Loucy (cell line): ENCODE measurements at regions not wholly inside any gene's neighbourhood (a gene's known extent, or its start where the extent isn't known, plus 50 kb on each side); places are given as distances from the start of the nearest gene placed in this dataset.

Experiments used
- H2AFZ ChIP-seq: fragments of 200-600 bp; sonication (generic); 2 replicates; pipeline ENCODE4 v1.6.0; 2016; ENCODE audit warnings: antibody characterized with exemption, mild to moderate bottlenecking, low read length, moderate library complexity
- H3F3A ChIP-seq: fragments of 200-600 bp; 2 replicates; pipeline ENCODE4 v1.6.0; 2016; ENCODE audit warnings: antibody characterized with exemption, low read depth, mild to moderate bottlenecking
- H3K27me3 ChIP-seq: fragments of 200-600 bp; sonication (generic); 2 replicates; pipeline ENCODE4 v1.6.1; 2014; ENCODE audit warnings: low read length, mild to moderate bottlenecking; ENCODE audit not compliant: insufficient read depth, poor library complexity, severe bottlenecking
- H3K36me3 ChIP-seq: fragments of 200-600 bp; sonication (generic); 2 replicates; pipeline ENCODE4 v1.6.1; 2016; ENCODE audit warnings: low read length; ENCODE audit not compliant: insufficient read depth
- H3K4me1 ChIP-seq: fragments of 200-600 bp; sonication (generic); 2 replicates; pipeline ENCODE4 v1.5.1; 2014; ENCODE audit warnings: low read length, mild to moderate bottlenecking; ENCODE audit not compliant: insufficient read depth, poor library complexity, severe bottlenecking
- H3K4me2 ChIP-seq: fragments of 200-600 bp; sonication (generic); 2 replicates; pipeline ENCODE4 v1.6.0; 2014; ENCODE audit warnings: antibody characterized with exemption, low read length, low read depth, mild to moderate bottlenecking; ENCODE audit not compliant: poor library complexity, severe bottlenecking
- H3K4me3 ChIP-seq: fragments of 200-600 bp; sonication (generic); 2 replicates; pipeline ENCODE4 v1.5.1; 2014; ENCODE audit warnings: low read length, mild to moderate bottlenecking, mixed read lengths; ENCODE audit not compliant: poor library complexity, severe bottlenecking
- H3K79me2 ChIP-seq: fragments of 200-600 bp; sonication (generic); 2 replicates; pipeline ENCODE4 v1.6.1; 2014; ENCODE audit warnings: low read length; ENCODE audit not compliant: insufficient read depth
- H3K9ac ChIP-seq: fragments of 200-600 bp; sonication (generic); 2 replicates; pipeline ENCODE4 v1.6.0; 2014; ENCODE audit warnings: mild to moderate bottlenecking, low read depth, low read length, moderate library complexity; ENCODE audit not compliant: poor library complexity, severe bottlenecking
- H3K9me2 ChIP-seq: fragments of 200-600 bp; sonication (generic); replicated peaks from 2 replicates; pipeline ENCODE4 v1.6.1; 2016; ENCODE audit warnings: low read depth, low read length, mixed read lengths
- H3K9me3 ChIP-seq: fragments of 200-600 bp; sonication (generic); 2 replicates; pipeline ENCODE4 v1.6.1; 2014; ENCODE audit warnings: mild to moderate bottlenecking, antibody characterized with exemption, low read length, low read depth; ENCODE audit not compliant: insufficient read depth
- H4K20me1 ChIP-seq: fragments of 200-600 bp; sonication (generic); 2 replicates; pipeline ENCODE4 v1.6.0; 2014; ENCODE audit warnings: antibody characterized with exemption, low read length, mild to moderate bottlenecking; ENCODE audit not compliant: insufficient read depth, poor library complexity, severe bottlenecking
- EZH2phosphoT487 ChIP-seq: fragments of 200-600 bp; IDR thresholded peaks from 2 replicates; pipeline ENCODE4 v1.6.1; 2018; ENCODE audit warnings: antibody characterized with exemption, mild to moderate bottlenecking, moderate library complexity, borderline replicate concordance
- TF ChIP-seq, protein P1 (sequence below): fragments of 200-600 bp; sonication (generic); conservative IDR thresholded peaks from 2 replicates; pipeline ENCODE4 v1.5.1; 2014; ENCODE audit warnings: mild to moderate bottlenecking, antibody characterized with exemption, low read length

DNA sequence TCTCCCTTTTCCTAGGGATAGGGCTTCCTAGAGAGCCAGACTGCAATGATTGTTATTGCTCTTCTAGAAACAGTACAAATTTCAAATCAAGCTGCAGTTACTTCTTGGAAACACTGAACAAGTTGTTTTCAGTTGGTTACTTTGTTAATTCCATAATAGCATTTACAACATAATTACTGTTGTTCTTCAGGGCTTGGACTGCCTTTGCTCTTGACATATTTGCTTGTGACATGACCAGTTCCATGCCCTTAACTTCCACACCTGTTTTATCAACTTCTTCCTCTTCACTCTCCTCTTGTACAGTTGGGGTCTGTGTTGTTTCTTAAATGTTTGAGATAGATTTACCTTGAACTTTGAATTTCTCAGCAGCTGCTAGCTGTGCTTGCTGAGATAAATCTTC is 104.4 kb downstream of the SEC23IP start:
- TF ChIP-seq, protein P1, sequence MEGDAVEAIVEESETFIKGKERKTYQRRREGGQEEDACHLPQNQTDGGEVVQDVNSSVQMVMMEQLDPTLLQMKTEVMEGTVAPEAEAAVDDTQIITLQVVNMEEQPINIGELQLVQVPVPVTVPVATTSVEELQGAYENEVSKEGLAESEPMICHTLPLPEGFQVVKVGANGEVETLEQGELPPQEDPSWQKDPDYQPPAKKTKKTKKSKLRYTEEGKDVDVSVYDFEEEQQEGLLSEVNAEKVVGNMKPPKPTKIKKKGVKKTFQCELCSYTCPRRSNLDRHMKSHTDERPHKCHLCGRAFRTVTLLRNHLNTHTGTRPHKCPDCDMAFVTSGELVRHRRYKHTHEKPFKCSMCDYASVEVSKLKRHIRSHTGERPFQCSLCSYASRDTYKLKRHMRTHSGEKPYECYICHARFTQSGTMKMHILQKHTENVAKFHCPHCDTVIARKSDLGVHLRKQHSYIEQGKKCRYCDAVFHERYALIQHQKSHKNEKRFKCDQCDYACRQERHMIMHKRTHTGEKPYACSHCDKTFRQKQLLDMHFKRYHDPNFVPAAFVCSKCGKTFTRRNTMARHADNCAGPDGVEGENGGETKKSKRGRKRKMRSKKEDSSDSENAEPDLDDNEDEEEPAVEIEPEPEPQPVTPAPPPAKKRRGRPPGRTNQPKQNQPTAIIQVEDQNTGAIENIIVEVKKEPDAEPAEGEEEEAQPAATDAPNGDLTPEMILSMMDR = no peak
- TF ChIP-seq EZH2phosphoT487 = no peak
- no peak overlapping the region for H3K9ac ChIP-seq
- H3K36me3 ChIP-seq = no peaks in the 10 kb centered on the region
- no peaks in the 10 kb centered on the region for H3K79me2 ChIP-seq
- no peaks in the 10 kb centered on the region for H3K4me1 ChIP-seq
- H3F3A ChIP-seq = no peaks in the 10 kb centered on the region
- H3K27me3 ChIP-seq = no peaks in the 10 kb centered on the region
- H3K4me3 ChIP-seq = no peak overlapping the region
- H3K4me2 ChIP-seq = no peak overlapping the region
- H2AFZ ChIP-seq = no peak overlapping the region
- peaks cover 8% of the 10 kb centered on the region; the same call in 1 of the 2 replicates for H3K9me3 ChIP-seq
- H3K9me2 ChIP-seq = no peaks in the 10 kb centered on the region
- no peaks in the 10 kb centered on the region for H4K20me1 ChIP-seq

GRCh38 chr10:119997429-119997828 is 104.9 kb downstream of the SEC23IP start:
- H3F3A ChIP-seq = no peaks in the 10 kb centered on the region
- TF ChIP-seq EZH2phosphoT487 = no peak
- TF ChIP-seq, protein P1 = no peak

DNA sequence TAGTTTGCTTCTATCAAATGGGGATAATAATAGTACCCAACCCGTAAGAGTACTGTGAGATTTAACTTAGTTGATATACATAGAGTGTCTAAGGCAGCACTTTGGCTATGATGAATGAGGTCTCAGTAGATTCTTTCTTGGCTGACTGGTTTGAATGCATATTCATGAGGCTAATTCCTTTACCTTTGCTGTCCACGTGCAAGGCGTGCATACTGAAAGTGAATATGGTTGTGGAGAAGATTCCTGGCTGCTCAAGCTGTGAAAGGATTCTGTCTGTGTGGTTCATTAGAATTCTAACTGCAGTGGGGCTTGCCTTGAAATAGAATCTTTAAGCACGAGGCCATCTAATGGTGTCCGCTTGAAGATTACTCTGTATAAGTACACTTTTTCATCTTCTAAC is 110.3 kb downstream of the SEC23IP start:
- Histone ChIP-seq H3F3A (no peaks in the 10 kb centered on the region), H3K9me3 (no peaks in the 10 kb centered on the region), H2AFZ (no peak overlapping the region), H3K27me3 (no peaks in the 10 kb centered on the region), H3K9ac (no peak overlapping the region), H3K4me3 (no peak overlapping the region), H4K20me1 (no peaks in the 10 kb centered on the region), H3K4me1 (no peaks in the 10 kb centered on the region), H3K36me3 (no peaks in the 10 kb centered on the region), H3K79me2 (no peaks in the 10 kb centered on the region), H3K4me2 (no peak overlapping the region), H3K9me2 (0 out of 2 replicates have a peak, but pooled peaks cover 3% of the 10 kb centered on the region)
- TF ChIP-seq, protein P1 = no peak
- TF ChIP-seq EZH2phosphoT487 = no peak

More at GRCh38 chr10:119997429-119997828, 104.9 kb downstream of the SEC23IP start:
- Histone ChIP-seq H3K79me2 (no peaks in the 10 kb centered on the region), H3K4me2 (no peak overlapping the region), H4K20me1 (no peaks in the 10 kb centered on the region), H3K9ac (no peak overlapping the region), H3K9me2 (no peaks in the 10 kb centered on the region), H3K9me3 (peaks cover 8% of the 10 kb centered on the region; the same call in 1 of the 2 replicates), H3K4me1 (no peaks in the 10 kb centered on the region), H2AFZ (no peak overlapping the region), H3K27me3 (no peaks in the 10 kb centered on the region), H3K36me3 (no peaks in the 10 kb centered on the region), H3K4me3 (no peak overlapping the region)
